ENCODE measurements at regions not wholly inside any gene's neighbourhood (a gene's known extent, or its start where the extent isn't known, plus 50 kb on each side); places are given as distances from the start of the nearest gene placed in this dataset.

DNA sequence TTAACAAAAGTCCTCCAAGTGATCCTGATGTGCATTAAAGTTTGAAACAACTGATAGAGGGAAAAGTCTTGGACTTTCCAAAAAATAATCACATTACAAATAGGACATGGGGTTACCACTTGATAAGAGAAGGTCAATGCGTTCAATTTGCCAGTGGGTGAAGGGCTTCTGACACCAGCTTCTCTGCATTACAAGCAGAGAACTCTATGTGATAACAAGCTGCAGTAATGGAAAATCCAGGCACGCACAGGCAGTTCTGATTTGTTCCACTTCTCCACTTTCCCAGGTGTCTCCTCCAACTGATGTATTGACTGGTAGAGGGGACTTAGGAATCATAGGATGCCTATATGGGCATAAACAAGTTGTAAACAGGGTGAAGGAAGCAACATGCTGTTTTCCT is 234.0 kb upstream of the MGAT5 start:
- TF ChIP-seq RAD21 (IDR thresholded peaks at IDR 0.05 in 1 of 2, conservative IDR thresholded peaks at IDR 0.05 in 1 of 2; ENCODE audit: low read depth in 2 of 2, low read length in 2 of 2) (no peak), YY1 (IDR thresholded peaks at IDR 0.05; ENCODE audit: low read depth, low read length) (no peak)

All from H1 (cell line).